HG02623 (cell line): ENCODE measurements at regions not wholly inside any gene's neighbourhood (a gene's known extent, or its start where the extent isn't known, plus 50 kb on each side); places are given as distances from the start of the nearest gene placed in this dataset.
"Not testable (repeated sequence)": the region's sequence is repeated elsewhere in the genome, so short reads cannot be mapped to it uniquely, and the experiment has no call there.

Experiments
- ATAC-seq: cut with Tn5 transposase; IDR thresholded peaks from one replicate; pipeline ENCODE4 v1.9.1; 2021; ENCODE audit warnings: moderate library complexity; ENCODE audit not compliant: unreplicated experiment

DNA sequence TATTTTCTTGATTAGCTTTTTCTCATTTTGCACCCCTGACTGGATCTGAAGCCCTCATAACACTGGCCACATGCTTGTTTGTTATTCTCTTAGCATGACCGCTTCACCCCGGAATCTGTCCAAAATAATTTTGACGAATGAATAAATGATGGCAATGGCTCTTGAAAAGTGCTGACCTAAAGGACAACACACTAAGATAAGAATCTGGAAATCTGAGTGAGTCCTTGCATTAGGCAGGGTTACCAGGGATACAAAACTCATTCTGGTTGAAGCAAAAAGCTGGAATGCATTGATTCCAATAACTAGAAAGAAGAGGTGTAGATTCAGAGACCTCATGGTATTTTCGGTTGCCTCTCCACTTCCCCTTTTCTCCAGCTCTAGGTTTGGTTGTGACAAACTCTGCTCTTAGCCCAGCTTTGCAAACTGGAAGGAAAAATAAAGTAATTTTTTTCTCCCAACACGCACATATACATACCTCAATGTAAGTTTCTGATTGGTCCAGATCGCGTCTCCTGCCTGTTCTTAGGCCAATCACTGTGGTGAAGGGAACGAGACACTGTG lies 157.4 kb downstream of the SKIDA1 start:
- ATAC-seq = no peak

DNA sequence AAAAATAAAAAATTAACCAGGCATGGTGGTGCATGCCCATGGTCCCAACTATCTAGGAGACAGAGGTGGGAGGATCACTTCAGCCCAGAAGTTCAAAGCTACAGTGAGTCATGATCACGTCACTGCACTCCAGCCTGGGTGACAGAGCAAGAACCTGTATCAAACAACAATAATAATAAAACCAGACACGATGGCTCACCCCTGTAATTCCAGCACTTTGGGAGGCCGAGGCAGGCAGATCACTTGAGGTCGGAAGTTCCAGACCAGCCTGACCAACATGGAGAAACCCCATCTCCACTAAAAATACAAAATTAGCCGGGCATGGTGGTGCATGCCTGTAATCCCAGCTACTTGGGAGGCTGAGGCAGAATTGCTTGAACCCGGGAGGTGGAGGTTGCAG lies 159.4 kb downstream of the SKIDA1 start:
- ATAC-seq = not testable (repeated sequence)

DNA sequence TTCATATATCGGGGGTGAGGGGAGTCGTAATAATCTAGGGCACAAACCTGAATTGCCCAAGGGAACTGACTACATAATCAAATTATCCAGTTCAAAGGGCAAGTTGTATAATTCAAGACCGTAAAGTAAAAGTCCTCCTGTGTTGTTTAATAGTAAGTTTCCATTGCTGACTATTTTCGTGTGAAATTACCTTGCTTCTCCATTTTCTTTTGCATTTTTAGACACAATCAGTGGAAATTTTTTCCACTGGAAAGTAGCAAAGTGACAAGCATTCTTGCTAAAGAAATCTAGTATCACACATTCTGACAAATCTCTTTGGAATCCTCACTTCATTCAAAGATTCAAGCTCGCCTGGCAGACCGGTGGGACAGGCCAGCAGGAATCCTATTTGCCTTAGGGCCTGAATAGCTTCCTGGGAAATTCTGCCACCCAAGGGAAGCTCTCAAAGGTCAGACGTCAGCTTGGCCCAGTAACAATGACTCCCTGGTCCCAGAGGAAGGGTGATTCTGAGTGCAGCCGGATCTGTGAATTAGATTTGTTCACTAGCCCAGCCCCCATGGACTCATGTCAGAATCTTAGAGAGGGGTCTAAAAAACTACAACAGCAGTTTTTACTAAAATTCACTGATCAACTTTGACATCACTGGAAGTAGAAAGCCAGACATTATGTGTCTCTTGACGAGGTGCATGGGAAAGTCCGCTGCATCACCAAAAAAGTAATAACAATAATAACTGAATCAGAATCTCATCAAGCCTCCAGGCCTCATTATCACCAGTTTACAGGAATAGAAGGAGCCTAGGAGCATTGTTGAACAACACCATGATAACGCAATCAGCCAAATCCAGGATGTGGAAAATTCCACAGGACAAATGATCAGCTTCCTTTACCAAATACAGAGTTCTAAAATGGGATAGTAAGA lies 161.0 kb downstream of the SKIDA1 start:
- no peak for ATAC-seq

DNA sequence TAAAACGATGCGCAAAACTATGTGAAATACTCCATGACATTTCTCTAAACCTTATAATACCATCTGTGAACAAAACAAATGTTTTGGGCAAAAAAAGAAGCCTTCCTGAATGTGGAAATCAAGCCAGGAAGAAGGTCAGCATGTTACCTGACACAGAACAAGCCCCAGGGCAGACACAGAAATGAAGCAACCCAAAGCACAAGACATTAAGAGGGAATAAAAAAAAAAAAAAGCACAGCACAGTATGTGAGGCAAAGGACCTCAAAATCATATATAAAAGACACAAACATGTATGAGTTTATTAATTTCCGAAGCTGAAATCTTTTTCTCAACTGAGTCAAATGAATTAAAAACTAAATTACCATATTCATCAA lies 161.8 kb downstream of the SKIDA1 start:
- no peak for ATAC-seq

DNA sequence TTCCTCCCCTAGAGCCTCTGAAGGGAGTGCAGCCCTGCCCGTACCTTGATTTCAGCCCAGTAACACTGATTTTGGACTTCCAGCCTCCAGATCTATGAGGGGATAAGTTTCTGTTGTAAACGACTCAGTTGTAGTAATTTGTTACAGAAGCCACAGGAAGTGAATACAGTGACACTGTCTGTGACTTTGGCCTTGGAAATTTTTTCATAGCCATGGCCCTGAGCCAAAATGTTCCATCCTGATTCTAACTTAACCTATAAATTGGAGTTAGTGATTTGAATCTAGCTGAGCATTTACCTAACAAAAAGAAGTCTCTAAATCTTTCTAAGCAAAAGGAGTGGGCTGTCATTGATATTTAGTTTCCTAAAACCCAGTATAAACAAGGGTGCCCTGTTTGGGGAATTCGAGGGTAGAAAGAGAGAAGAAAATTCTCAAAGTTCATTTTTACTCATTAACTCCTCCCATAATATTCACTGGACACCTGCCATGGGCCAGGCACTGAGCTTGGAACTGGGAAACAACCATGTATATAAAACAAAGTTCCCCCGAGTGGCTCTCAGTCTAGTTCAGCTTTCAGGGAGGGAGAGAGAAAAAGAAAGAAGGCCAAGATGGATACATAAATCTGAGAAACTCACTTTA lies 162.3 kb downstream of the SKIDA1 start:
- ATAC-seq = no peak

DNA sequence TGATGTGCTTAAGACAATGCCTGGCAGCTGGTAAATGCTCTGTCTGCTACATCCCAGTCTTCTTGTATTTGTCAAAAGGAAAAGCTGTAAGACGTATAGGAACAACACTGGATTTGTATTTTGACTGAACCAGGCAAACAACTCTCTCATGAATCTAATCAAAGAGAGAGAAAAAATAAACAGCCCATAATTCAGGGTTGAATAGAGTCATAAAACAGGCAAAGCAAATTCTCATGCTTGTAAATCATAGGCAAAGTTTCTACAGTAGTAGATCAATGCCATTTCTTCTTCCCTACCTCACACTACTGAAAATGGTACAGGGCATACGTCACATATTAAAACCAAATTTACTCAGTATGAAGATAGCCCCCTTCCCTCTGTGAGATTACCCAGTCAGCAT lies 166.3 kb downstream of the SKIDA1 start:
- ATAC-seq = no peak

DNA sequence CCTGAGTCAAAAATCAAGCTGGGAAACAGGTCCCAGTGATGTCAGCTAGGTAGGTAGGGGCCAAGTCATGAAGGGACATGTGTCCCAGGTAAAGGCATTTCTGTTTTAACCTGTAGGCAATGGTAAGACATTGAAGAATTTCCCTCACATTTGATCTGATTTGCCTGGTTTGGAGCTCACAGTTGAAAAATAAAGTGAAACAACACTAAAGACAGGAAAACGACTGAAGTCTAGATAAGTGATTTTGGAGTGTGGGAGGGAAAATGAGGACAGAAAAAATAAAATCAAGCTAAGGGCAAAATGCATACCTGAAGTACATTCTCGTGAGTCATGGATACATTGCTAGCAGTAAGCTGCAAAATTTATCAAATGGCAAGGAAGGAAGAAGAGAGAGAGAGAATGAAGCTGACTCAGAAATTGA lies 169.9 kb downstream of the SKIDA1 start:
- ATAC-seq = no peak

DNA sequence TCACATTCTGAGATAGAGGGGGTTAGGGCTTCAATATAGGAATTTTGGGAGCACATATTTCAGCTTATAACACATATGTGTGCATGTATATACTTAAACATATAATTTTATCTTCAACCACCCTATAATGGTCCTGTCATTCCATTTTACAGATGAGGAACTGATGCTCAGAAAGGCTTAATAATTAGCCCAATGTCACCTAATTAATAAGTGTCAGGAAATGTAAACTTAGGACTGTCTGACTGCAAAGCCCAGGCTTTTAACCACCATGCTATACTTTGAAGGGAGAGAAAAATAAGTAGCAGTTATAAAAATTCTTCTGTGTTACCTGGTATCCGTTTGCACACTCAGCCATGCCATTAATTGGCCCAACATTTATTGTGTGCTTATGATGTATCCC lies 172.6 kb downstream of the SKIDA1 start:
- ATAC-seq = no peak

DNA sequence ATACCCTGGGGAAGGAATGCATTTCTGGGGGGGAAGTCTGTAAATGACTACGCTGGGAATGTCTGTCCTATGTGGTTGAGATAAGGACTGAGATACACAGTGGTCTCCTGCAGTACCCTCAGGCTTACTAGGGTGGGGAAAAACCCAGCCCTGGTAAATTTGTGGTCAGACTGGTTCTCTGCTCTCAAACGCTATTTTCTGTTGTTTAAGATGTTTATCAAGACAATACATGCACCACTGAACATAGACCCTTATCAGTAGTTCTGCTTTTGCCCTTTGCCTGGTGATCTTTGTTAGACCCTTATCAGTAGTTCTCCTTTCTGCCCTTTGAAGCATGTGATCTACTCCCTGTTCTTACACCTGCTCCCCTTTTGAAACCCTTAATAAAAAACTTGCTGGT lies 173.9 kb downstream of the SKIDA1 start:
- ATAC-seq = not testable (repeated sequence)

DNA sequence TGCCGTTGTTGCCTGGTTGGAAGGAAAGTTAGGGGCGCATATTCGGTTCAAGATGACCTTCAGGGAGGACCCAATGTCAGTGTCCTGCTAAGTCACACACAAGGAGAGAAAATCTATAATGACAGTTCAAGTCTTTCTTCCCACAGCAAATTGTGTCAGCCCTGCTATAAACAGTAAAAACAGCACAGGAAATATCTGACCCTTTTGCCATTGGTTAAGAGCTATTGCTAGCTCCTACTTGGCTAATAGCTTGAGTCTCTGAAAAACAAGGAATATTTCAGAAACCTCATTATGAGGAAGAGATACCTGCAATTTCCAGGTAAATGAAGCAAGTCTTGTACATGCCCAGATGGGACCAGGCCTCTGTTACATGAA lies 175.6 kb downstream of the SKIDA1 start:
- ATAC-seq = no peak

DNA sequence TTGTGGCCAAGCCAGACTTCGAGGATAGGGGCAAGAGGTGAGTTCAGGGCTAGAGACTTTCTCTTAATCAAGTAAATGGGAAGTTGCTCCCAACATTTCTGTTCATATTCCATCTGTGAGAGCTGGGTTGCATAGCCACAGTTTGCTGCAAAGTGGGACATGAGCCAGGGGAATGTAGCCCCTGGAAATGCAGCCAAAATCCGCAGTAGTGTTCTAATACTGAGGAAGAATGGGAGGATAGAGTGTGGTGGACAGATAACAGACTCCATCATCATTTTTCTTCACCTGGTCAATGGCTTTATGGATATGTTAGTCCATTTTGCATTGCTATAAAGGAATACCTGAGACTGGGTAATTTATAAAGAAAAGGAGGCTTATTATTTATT lies 177.7 kb downstream of the SKIDA1 start:
- ATAC-seq = no peak

DNA sequence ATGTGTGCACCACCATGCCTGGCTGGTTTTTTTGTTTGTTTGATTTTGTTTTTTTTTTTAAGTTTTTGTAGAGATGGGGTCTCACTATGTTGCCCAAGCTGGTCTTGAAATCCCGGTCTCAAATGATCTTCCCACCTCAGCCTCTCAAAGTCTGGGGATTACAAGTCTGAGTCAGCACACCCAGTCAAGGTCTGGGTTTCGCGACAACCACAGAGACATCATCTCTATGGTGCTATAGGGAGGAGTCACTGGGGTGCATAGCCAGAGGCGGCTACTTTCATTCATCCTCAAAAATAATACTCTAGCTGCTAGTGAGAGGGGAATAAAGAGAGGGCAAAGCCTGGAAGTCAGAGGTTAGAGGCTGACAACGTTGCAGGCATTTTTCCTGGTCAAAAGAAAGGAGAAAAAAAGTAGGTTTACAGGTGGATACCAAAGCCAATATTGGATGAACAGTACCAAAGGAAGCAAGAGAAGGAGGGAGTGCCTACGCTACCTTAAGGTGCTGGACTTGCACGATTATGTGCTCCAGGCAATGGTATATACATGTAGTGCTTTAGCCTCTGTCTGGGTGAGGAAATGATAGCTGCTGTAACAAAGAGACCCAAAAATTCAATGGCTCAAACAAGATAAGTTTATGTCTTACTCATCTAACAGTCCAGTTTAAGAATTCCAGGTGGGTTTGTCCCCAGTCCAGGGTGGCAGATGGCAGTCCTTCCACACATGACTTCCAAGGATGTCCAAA lies 178.3 kb downstream of the SKIDA1 start:
- no peak for ATAC-seq

DNA sequence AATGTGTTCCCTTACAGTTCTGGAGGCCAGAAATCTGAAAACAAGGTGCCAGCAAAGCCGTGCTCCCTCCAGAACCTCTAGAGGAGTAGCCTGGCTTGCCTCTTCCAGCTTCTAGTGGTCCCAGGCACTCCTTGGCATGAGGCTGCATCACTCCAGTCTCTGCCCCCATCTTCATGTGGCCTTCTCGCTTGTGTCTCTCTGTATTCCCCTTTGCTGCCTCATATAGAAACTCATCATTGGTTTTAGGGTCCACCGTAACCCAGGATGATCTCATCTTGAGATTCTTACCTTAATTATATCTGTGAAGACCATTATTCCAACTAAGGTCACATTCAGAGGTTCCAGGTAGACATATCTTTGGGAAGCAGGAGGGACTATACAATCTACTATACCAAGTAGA lies 182.4 kb downstream of the SKIDA1 start:
- ATAC-seq = no peak

DNA sequence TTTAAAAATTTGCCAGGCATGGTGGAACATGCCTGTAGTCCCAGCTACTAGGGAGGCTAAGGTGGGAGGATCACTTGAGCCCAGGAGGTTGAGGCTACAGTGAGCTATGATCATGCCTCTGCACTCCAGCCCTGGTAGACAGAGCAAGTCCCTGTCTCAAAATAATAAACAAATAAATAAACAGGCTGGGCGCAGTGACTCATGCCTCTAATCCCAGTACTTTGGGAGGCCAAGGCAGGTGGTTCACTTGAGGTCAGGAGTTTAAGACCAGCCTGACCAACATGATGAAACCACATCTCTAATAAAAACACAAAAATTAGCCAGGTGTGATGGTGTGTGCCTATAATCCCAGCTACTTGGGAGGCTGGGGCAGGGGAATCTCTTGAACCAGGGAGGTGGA lies 183.0 kb downstream of the SKIDA1 start:
- not testable (repeated sequence) for ATAC-seq

DNA sequence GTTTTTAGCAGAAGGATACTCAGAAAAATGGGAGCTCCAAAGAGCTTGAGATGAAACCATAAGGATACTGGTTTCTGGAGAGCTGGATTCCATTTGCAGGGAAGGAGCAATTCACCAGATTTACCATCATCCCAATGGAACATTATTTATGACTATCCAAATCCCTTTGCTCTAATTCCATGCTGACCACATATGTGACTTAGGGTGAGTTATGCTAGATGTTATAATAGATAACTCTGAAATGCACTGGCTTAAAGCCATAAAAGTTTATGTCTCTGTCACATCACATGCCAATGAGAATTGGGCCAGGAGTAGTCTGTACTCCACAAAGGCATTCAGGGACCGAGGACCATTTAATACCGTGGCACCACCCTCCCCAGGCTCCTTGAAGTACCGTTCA lies 185.2 kb downstream of the SKIDA1 start:
- ATAC-seq = no peak

DNA sequence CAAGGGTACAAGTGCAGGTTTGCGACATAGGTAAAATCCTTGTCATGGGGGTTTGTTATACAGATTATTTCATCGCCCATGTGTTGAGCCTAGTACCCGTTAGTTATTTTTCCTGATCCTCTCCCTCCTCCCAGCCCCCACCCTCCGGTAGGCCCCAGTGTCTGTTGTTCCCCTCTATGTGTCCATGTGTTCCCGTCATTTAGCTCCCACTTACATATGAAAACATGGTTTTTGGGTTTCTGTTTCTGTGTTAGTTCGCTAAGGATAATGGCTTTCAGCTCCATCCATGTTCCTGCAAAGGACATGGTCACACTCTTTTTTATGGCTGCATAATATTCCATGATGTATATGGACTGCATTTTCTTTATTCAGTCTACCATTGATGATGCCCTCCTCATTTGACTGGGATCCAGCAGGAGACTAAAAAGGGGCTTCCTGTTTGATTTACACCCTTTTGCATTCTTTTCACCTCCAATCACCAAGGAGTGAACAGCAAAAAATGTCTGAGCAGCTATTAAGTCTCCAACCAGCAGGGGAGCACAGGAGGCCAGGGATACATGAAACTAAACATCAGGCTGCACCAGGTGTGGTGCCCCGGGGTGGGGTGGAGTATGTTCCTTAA lies 188.2 kb downstream of the SKIDA1 start:
- no peak for ATAC-seq

DNA sequence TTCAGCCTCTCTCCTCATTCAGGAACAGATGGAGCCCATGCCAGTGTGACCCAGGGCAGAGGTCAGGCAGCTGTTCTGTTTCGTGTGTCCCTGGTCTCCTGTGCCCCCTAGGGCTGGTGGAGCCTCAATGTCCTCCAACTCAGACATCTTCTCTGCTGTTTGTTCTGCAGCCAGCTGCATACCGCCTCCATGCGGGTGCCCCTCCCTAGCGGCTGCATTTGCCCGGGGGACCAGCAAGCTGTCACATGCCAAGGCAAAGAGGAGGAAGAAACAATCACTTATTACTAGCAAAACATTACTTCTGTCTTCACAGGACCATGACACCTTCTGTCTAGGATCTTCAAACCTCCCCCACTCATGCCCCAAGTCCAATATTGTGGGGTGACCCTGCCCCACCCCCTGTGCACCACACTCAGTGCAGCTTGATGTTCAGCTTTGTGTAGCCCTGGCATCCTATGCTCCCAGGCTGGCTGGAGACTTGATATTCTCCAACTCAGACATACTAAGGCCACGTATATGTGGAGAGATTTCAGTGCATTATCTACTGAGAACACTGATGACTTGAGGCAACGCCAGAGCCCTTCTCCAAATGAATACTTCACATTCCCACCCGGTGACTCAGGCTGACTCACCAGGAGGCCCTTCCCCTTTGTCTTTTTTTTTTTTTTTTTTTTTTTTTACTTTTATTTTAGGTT lies 188.9 kb downstream of the SKIDA1 start:
- ATAC-seq = no peak

DNA sequence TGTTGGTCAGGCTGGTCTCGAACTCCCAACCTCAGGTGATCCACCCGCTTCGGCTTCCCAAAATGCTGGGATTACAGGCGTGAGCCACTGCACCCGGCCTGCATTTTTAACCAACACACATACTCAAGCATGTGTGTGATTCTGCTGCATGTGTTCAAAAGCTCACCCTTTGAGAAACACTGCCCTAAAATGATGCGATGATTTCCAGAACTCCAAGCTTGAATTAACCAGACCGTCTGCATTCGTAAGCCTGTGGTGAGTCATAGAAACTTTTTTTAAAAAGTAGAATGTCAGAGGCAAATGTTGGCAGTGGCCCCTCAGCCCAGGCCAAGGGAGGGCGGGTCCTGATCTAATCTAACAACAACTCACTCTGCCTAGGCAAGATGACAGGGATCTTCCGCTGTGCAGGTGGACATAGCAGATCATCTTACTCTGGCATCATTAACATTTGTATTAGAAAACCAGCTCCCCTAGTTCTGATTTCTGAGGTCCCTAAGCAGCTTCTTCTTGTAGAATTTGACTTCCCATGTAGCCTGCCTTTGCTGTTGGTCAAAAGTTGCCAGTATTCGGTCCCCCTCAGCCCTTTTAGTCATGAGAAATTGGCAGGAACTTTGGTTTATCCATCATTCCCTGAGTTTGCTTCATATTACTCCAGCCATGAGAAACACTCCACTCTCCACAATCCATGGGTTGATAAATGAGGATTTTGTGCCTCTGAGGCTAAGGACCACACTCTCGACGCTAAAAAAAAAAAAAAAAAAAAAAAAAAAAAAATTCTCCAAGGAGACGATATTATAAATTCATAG lies 190.4 kb downstream of the SKIDA1 start:
- no peak for ATAC-seq

DNA sequence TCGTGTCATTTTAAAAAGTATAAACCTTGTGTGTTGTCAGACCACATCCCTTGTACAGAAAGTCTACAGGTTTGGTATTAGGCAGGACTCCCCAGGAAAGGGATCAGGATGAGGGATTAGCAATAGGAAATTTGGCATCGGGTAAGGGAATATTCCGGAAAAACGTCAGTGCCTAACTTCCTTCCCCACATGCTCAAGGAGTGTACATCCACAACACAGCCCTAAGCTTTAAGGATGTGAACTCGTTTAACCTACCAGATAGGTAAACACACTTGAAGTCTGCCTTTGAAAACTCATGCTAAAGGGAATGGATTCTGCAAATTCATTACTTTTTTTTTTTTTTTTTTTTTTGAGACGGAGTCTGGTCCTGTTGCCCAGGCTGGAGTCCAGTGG lies 194.9 kb downstream of the SKIDA1 start:
- ATAC-seq = no peak
